GM12874 (cell line): ENCODE measurements at regions not wholly inside any gene's neighbourhood (a gene's known extent, or its start where the extent isn't known, plus 50 kb on each side); places are given as distances from the start of the nearest gene placed in this dataset.

Experiments used
- CTCF ChIP-seq: IDR thresholded peaks from 2 replicates; pipeline ENCODE4 v1.5.1; 2011; ENCODE audit warnings: low read depth, mild to moderate bottlenecking, control low read depth, low read length, moderate library complexity; ENCODE audit not compliant: insufficient read depth

DNA sequence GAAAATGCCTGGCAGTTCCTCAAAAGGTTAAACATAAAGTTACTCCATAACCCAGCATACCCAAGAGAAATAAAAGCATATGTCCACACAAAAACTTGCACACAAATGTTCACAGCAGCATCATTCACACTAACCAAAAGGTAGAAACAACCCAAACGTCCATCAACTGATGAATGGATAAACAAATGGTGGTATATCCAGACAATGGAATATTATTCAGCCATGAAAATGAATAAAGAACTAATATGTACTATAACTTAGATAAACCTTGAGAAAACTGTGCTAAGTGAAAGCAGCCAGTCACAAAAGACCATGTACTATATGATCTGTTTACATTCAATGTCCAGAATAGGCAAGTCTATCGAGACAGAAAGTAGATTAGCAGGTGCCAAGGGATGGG, 60.4 kb downstream of the CAMK2N1 start:
- no peak for TF ChIP-seq CTCF

DNA sequence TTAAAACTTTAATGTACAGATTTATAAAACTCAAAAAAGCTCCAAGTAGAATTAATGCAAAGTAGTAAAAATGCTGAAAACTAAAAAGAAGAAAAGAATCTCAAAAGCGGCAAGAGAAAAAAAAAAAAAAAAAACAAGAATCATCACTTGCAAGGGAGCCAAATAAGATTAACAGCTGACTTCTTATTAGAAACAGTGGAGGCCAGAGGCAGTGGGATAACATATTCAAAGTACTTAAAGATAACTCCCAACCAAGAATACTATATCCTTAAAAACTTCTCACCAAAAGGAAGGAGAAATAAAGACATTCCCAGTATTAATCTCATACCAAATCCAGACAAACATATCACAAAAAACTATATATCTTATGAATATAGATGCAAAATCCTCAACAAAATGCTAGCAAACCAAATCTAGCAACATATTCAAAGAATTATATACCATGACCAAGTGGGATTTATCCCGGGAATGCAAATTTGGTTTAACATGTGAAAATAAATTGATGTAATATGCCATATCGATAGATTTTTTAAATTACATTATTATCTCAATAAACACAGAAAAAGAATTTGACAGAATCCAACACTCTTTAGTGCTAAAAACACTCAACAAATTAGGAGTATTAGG, 62.7 kb downstream of the CAMK2N1 start:
- no peak for TF ChIP-seq CTCF

DNA sequence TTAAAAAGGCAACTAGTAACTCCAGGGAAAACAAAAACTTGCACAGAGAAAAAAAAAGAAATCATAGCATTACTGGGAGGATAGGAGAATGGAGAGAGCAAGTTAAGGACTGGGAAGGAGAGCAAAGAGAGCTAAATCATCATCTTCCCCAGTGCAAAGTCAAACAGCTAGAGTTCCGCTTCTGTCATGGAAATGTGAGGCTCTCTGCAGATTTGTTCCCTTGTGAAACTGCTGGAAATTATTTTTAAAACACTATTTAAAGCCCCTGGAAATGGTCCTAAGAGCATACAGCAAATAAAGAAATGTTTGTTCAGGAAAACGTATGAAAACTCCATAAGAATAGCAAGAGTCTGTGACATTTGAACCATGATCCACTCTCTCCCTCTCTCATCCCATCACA, 64.6 kb downstream of the CAMK2N1 start:
- no peak for TF ChIP-seq CTCF

- TF ChIP-seq CTCF: no peak
Observed at GRCh38 chr1:20417581-20417980, 68.4 kb downstream of the CAMK2N1 start.

GRCh38 chr1:20416706-20417105, 69.3 kb downstream of the CAMK2N1 start:
- no peak for TF ChIP-seq CTCF

- no peak for TF ChIP-seq CTCF
Observed at GRCh38 chr1:20413776-20414140, 72.3 kb downstream of the CAMK2N1 start.

DNA sequence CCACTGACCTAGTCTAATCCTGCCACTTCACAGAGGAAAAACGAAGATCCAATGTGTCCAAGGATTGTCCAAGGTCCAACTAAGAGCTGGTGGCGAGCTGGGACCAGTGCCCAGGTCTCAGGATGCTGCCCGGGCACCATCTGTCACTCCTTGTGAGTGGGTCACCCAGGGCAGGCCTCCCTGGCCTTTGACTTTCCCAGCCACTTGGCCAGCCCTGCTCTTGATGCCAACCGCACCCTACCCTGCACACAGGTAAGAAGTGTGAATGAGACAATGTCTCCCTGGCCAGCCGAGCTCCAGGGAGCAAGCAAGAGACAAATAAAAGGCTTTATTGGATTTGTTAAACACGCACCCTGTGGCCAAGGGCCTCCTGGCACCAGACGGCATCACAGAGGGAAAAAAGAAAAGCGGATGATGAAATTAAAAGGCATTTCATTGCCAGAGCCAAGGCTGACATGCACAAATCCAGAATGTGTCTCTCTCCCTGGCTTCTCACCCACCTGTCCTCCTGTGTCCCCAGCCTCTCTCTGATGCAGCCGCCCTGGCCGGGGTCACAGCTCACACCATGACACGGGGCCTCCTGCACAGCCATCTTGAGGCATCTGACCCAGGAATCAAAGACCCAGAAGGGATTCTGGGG, 72.8 kb downstream of the CAMK2N1 start:
- no peak for TF ChIP-seq CTCF
